GM23338 (cell line): ENCODE measurements at regions not wholly inside any gene's neighbourhood (a gene's known extent, or its start where the extent isn't known, plus 50 kb on each side); places are given as distances from the start of the nearest gene placed in this dataset.

Experiments used
- CREB1 ChIP-seq: fragments of 250-450 bp; sonication (Bioruptor Pico); IDR thresholded peaks from 2 replicates; pipeline ENCODE4 v1.5.0; 2020; ENCODE audit warnings: low read depth, mild to moderate bottlenecking, moderate library complexity
- ETS1 ChIP-seq: IDR thresholded peaks from 2 replicates; pipeline ENCODE4 v1.6.1; 2016; ENCODE audit warnings: antibody characterized with exemption
- EZH2 ChIP-seq: fragments of 200-600 bp; sonication (generic); IDR thresholded peaks from one replicate; pipeline ENCODE4 v1.8.0; 2017; ENCODE audit warnings: antibody characterized with exemption, mild to moderate bottlenecking, low read depth; ENCODE audit not compliant: unreplicated experiment
- EZH2phosphoT487 ChIP-seq: fragments of 200-600 bp; sonication (generic); IDR thresholded peaks from one replicate; pipeline ENCODE4 v1.8.1; 2018; ENCODE audit warnings: antibody characterized with exemption; ENCODE audit not compliant: unreplicated experiment
- JUNB ChIP-seq: IDR thresholded peaks from one replicate; pipeline ENCODE4 v1.6.1; 2016; ENCODE audit warnings: antibody characterized with exemption; ENCODE audit not compliant: unreplicated experiment
- NANOG ChIP-seq: IDR thresholded peaks from 2 replicates; pipeline ENCODE4 v1.6.1; 2016; ENCODE audit warnings: antibody characterized with exemption, borderline replicate concordance
- POLR2AphosphoS5 ChIP-seq: IDR thresholded peaks from 2 replicates; pipeline ENCODE4 v1.6.1; 2016; ENCODE audit warnings: antibody characterized with exemption, low read depth
- STAT1 ChIP-seq: IDR thresholded peaks from one replicate; pipeline ENCODE4 v1.6.1; 2016; ENCODE audit warnings: antibody characterized with exemption; ENCODE audit not compliant: unreplicated experiment
- ZNF114 ChIP-seq: fragments of 250-450 bp; sonication (Bioruptor Pico); IDR thresholded peaks from 2 replicates; pipeline ENCODE4 v1.5.0; 2020; ENCODE audit warnings: mild to moderate bottlenecking, moderate library complexity
- ZNF331 ChIP-seq: fragments of 250-450 bp; sonication (Bioruptor Pico); IDR thresholded peaks from 2 replicates; pipeline ENCODE4 v1.5.0; 2020; ENCODE audit warnings: low read depth, mild to moderate bottlenecking, moderate library complexity
- TF ChIP-seq, protein P1 (sequence below), 2 experiments: fragments of 200-600 bp in 1 of 2; sonication (generic) in 1 of 2; conservative IDR thresholded peaks; 2 replicates each; pipeline versions ENCODE4 v1.5.1 to v1.6.1; 2016 to 2017; ENCODE audit warnings: antibody characterized with exemption in 2 of 2, low read depth in 2 of 2, mild to moderate bottlenecking in 2 of 2, moderate library complexity in 1 of 2
- TF ChIP-seq, protein P2 (sequence below): IDR thresholded peaks from one replicate; pipeline ENCODE4 v1.6.1; 2018; ENCODE audit warnings: antibody characterized with exemption; ENCODE audit not compliant: unreplicated experiment

DNA sequence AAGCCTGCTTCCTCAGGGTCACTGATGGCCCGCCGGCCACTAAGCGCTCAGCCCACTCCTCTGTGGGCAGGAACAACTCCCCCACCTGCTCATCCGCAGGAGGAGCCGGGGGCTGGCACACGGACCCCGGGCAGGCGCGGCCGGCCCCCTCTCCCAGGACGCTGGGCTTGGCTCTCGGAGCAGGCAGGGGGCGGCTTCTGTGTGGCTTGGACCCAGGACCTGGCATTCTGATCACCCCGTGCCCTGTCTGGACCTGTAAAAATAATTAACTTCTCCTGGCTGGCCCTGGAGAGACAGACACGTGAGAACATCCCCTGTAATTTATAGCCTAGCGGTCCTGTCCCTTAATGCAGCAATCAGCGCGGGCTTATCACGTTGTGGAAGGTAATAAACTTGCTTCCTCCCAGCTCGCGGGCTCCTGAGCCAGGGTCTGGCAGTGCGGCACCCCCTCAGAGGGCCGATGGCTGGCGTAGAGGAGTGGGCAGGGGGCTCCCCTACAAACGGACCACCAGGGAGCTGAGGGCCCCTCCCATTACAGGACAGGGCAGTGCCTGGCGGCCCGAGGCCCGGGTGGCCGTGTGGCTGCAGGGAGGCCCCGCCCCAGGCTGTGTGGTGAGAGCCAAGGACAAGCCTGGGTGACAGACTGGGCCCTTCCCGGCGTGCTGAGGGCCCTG, 84.5 kb upstream of the NKX1-1 start:
- TF ChIP-seq, protein P1, sequence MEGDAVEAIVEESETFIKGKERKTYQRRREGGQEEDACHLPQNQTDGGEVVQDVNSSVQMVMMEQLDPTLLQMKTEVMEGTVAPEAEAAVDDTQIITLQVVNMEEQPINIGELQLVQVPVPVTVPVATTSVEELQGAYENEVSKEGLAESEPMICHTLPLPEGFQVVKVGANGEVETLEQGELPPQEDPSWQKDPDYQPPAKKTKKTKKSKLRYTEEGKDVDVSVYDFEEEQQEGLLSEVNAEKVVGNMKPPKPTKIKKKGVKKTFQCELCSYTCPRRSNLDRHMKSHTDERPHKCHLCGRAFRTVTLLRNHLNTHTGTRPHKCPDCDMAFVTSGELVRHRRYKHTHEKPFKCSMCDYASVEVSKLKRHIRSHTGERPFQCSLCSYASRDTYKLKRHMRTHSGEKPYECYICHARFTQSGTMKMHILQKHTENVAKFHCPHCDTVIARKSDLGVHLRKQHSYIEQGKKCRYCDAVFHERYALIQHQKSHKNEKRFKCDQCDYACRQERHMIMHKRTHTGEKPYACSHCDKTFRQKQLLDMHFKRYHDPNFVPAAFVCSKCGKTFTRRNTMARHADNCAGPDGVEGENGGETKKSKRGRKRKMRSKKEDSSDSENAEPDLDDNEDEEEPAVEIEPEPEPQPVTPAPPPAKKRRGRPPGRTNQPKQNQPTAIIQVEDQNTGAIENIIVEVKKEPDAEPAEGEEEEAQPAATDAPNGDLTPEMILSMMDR (conservative IDR thresholded peaks at IDR 0.05; ENCODE audit: low read depth in 2 of 2) = no peak
- TF ChIP-seq CREB1 (CRISPR knock-in tag) (no peak), EZH2 (no peak), POLR2AphosphoS5 (no peak), EZH2phosphoT487 (no peak), ZNF331 (CRISPR knock-in tag) (no peak), JUNB (no peak), STAT1 (no peak), ETS1 (no peak), NANOG (no peak), ZNF114 (CRISPR knock-in tag) (no peak)
- TF ChIP-seq, protein P2, sequence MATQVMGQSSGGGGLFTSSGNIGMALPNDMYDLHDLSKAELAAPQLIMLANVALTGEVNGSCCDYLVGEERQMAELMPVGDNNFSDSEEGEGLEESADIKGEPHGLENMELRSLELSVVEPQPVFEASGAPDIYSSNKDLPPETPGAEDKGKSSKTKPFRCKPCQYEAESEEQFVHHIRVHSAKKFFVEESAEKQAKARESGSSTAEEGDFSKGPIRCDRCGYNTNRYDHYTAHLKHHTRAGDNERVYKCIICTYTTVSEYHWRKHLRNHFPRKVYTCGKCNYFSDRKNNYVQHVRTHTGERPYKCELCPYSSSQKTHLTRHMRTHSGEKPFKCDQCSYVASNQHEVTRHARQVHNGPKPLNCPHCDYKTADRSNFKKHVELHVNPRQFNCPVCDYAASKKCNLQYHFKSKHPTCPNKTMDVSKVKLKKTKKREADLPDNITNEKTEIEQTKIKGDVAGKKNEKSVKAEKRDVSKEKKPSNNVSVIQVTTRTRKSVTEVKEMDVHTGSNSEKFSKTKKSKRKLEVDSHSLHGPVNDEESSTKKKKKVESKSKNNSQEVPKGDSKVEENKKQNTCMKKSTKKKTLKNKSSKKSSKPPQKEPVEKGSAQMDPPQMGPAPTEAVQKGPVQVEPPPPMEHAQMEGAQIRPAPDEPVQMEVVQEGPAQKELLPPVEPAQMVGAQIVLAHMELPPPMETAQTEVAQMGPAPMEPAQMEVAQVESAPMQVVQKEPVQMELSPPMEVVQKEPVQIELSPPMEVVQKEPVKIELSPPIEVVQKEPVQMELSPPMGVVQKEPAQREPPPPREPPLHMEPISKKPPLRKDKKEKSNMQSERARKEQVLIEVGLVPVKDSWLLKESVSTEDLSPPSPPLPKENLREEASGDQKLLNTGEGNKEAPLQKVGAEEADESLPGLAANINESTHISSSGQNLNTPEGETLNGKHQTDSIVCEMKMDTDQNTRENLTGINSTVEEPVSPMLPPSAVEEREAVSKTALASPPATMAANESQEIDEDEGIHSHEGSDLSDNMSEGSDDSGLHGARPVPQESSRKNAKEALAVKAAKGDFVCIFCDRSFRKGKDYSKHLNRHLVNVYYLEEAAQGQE = no peak
